ENCODE measurements at regions not wholly inside any gene's neighbourhood (a gene's known extent, or its start where the extent isn't known, plus 50 kb on each side); places are given as distances from the start of the nearest gene placed in this dataset.

DNA sequence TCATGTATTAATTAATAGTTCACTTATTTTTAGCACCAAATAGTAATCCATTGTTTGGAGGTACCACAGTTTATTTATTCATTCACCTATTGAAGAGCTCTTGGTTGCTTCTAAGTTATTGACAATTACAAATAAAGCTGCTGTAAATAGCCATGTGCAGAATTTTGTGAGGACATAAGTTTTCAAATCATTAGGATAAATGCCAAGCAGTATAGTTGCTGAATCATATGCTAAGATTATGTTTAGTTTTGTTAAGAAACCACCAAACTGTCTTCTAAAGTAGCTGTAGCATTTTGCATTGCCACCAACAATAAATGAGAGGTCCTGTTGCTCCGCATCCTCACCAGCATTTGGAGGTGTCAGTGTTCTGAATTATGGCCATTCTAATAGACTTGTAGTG lies 2126.8 kb downstream of the PCDH9 start:
- no peak for ATAC-seq
- TF ChIP-seq ZNF70 (CRISPR knock-in tag; IDR thresholded peaks at IDR 0.05), result no peak
- no peak for TF ChIP-seq ARNTL (CRISPR knock-in tag; IDR thresholded peaks at IDR 0.05; ENCODE audit: borderline replicate concordance, low read depth)
- TF ChIP-seq TSHZ2 (CRISPR knock-in tag; IDR thresholded peaks at IDR 0.05), result no peak
- TF ChIP-seq ZNF565 (CRISPR knock-in tag; conservative IDR thresholded peaks at IDR 0.05; ENCODE audit: low read depth), result no peak
- no peak for TF ChIP-seq SNAI2 (CRISPR knock-in tag; IDR thresholded peaks at IDR 0.05)

GRCh38 chr13:65095161-65096082 lies 2134.7 kb downstream of the PCDH9 start:
- TF ChIP-seq PPARA (CRISPR knock-in tag; IDR thresholded peaks at IDR 0.05; ENCODE audit: borderline replicate concordance) (0 out of 2 replicates have a peak, but pooled peaks have one; percentile 22), ZFP3 (CRISPR knock-in tag; IDR thresholded peaks at IDR 0.05) (no peak), TCF4 (CRISPR knock-in tag; IDR thresholded peaks at IDR 0.05; ENCODE audit: borderline replicate concordance) (peak; percentile 91), TSHZ2 (CRISPR knock-in tag; IDR thresholded peaks at IDR 0.05) (peak; percentile 74; the same call in 1 of the 2 replicates)
- TF ChIP-seq, protein P1, sequence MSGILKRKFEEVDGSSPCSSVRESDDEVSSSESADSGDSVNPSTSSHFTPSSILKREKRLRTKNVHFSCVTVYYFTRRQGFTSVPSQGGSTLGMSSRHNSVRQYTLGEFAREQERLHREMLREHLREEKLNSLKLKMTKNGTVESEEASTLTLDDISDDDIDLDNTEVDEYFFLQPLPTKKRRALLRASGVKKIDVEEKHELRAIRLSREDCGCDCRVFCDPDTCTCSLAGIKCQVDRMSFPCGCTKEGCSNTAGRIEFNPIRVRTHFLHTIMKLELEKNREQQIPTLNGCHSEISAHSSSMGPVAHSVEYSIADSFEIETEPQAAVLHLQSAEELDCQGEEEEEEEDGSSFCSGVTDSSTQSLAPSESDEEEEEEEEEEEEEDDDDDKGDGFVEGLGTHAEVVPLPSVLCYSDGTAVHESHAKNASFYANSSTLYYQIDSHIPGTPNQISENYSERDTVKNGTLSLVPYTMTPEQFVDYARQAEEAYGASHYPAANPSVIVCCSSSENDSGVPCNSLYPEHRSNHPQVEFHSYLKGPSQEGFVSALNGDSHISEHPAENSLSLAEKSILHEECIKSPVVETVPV (CRISPR knock-in tag; IDR thresholded peaks at IDR 0.05), result 0 out of 2 replicates have a peak, but pooled peaks have one; percentile 52
- peak; percentile 60; the same call in 1 of the 3 replicates for ATAC-seq

GRCh38 chr13:65093357-65093756 lies 2136.8 kb downstream of the PCDH9 start:
- ATAC-seq, result no peak
- TF ChIP-seq GLIS3 (CRISPR knock-in tag; IDR thresholded peaks at IDR 0.05) (no peak), ZNF70 (CRISPR knock-in tag; IDR thresholded peaks at IDR 0.05) (no peak), CREB5 (CRISPR knock-in tag; IDR thresholded peaks at IDR 0.05; ENCODE audit: low read depth) (no peak), TCF4 (CRISPR knock-in tag; IDR thresholded peaks at IDR 0.05; ENCODE audit: borderline replicate concordance) (no peak), RARB (CRISPR knock-in tag; IDR thresholded peaks at IDR 0.05) (no peak), TSHZ2 (CRISPR knock-in tag; IDR thresholded peaks at IDR 0.05) (no peak), ARNTL (CRISPR knock-in tag; IDR thresholded peaks at IDR 0.05; ENCODE audit: borderline replicate concordance, low read depth) (no peak)

- no peak for ATAC-seq
- no peak for TF ChIP-seq ZNF8 (CRISPR knock-in tag; IDR thresholded peaks at IDR 0.05)
- no peak for TF ChIP-seq ZNF70 (CRISPR knock-in tag; IDR thresholded peaks at IDR 0.05)
- no peak for TF ChIP-seq ZFP30 (CRISPR knock-in tag; IDR thresholded peaks at IDR 0.05)
- no peak for TF ChIP-seq OSR1 (CRISPR knock-in tag; IDR thresholded peaks at IDR 0.05)
- no peak for TF ChIP-seq ISL1 (CRISPR knock-in tag; IDR thresholded peaks at IDR 0.05)
- TF ChIP-seq ARNTL (CRISPR knock-in tag; IDR thresholded peaks at IDR 0.05; ENCODE audit: borderline replicate concordance, low read depth), result no peak
- no peak for TF ChIP-seq TSHZ2 (CRISPR knock-in tag; IDR thresholded peaks at IDR 0.05)
- TF ChIP-seq TOX (CRISPR knock-in tag; IDR thresholded peaks at IDR 0.05; ENCODE audit: borderline replicate concordance), result no peak
Measured at GRCh38 chr13:65091031-65091430, 2139.1 kb downstream of the PCDH9 start.
